ENCODE measurements at regions not wholly inside any gene's neighbourhood (a gene's known extent, or its start where the extent isn't known, plus 50 kb on each side); places are given as distances from the start of the nearest gene placed in this dataset.

DNA sequence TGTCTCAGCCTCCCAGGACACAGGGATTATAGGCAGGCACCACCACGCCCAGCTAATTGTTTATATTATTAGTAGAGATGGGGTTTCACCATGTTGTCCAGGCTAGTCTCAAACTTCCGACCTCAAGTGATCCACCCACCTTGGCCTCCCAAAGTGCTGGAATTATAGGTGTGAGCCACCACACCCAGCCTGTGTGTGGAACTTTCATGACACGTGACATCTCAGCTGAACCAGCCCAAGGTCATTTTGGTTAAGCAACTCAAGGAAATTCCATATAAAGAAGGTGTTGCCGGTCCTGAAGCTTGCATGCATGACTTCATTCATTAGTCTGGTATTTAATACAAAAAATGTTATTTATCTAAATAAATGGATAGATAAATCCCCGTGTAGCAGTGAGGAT, 145.5 kb downstream of the AXIN2 start:
- H3K9me3 ChIP-seq (ENCODE audit: control insufficient read depth, low read depth, low read length), result no peaks in the 10 kb centered on the region
- no peaks in the 10 kb centered on the region for H3K79me2 ChIP-seq (ENCODE audit: control insufficient read depth, insufficient read depth, low read length)
- no peak for DNase-seq (ENCODE audit: low read depth, low spot score)
- no peaks in the 10 kb centered on the region for H3K27me3 ChIP-seq (ENCODE audit: control insufficient read depth, extremely low read depth, insufficient read depth, low read length)
- no peaks in the 10 kb centered on the region for H3K9me1 ChIP-seq (ENCODE audit: control insufficient read depth, extremely low read depth, insufficient read depth, low read length)
- H3K9ac ChIP-seq (ENCODE audit: control insufficient read depth, extremely low read depth, insufficient read depth, low read length), result no peak overlapping the region
- H3K4me2 ChIP-seq (ENCODE audit: control insufficient read depth, extremely low read depth, insufficient read depth, low read depth, low read length), result no peak overlapping the region
- no peak overlapping the region for H3K27ac ChIP-seq (ENCODE audit: control insufficient read depth, insufficient read depth, low read length)
- TF ChIP-seq, protein P1, sequence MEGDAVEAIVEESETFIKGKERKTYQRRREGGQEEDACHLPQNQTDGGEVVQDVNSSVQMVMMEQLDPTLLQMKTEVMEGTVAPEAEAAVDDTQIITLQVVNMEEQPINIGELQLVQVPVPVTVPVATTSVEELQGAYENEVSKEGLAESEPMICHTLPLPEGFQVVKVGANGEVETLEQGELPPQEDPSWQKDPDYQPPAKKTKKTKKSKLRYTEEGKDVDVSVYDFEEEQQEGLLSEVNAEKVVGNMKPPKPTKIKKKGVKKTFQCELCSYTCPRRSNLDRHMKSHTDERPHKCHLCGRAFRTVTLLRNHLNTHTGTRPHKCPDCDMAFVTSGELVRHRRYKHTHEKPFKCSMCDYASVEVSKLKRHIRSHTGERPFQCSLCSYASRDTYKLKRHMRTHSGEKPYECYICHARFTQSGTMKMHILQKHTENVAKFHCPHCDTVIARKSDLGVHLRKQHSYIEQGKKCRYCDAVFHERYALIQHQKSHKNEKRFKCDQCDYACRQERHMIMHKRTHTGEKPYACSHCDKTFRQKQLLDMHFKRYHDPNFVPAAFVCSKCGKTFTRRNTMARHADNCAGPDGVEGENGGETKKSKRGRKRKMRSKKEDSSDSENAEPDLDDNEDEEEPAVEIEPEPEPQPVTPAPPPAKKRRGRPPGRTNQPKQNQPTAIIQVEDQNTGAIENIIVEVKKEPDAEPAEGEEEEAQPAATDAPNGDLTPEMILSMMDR (optimal IDR thresholded peaks at IDR 0.05 in 1 of 3, IDR thresholded peaks at IDR 0.05 in 1 of 3, conservative IDR thresholded peaks at IDR 0.05 in 1 of 3; ENCODE audit: extremely low read depth in 1 of 3, insufficient read depth in 2 of 3, low read length in 3 of 3), result no peak
- no peak for TF ChIP-seq EZH2 (IDR thresholded peaks at IDR 0.05; ENCODE audit: low read length)
- no peaks in the 10 kb centered on the region for H4K20me1 ChIP-seq (ENCODE audit: control insufficient read depth, extremely low read depth, insufficient read depth, low read length)
- FAIRE-seq, result no peak
- dilution Hi-C loops (cut with MboI; ENCODE audit: extremely low pct_ligation_motif_present, low sequenced_read_pairs), result no loop called here
- H3K4me3 ChIP-seq (ENCODE audit: control insufficient read depth in 2 of 3, extremely low read depth in 1 of 3, insufficient read depth in 2 of 3, low read depth in 1 of 3, low read length in 3 of 3), result no peak overlapping the region
- no peaks in the 10 kb centered on the region for H3K4me1 ChIP-seq (ENCODE audit: control insufficient read depth, extremely low read depth, insufficient read depth, low read length)
- no peak overlapping the region for H2AFZ ChIP-seq (ENCODE audit: control insufficient read depth, low read length)
- H3K36me3 ChIP-seq (ENCODE audit: control insufficient read depth in 2 of 2, extremely low read depth in 1 of 2, insufficient read depth in 2 of 2, low read length in 2 of 2), result no peaks in the 10 kb centered on the region

GRCh38 chr17:65413390-65413789, 148.1 kb downstream of the AXIN2 start:
- Histone ChIP-seq H3K27ac (ENCODE audit: control insufficient read depth, insufficient read depth, low read length) (no peak overlapping the region), H3K9ac (ENCODE audit: control insufficient read depth, extremely low read depth, insufficient read depth, low read length) (no peak overlapping the region), H3K4me3 (ENCODE audit: control insufficient read depth in 2 of 3, extremely low read depth in 1 of 3, insufficient read depth in 2 of 3, low read depth in 1 of 3, low read length in 3 of 3) (no peak overlapping the region), H3K36me3 (ENCODE audit: control insufficient read depth in 2 of 2, extremely low read depth in 1 of 2, insufficient read depth in 2 of 2, low read length in 2 of 2) (no peaks in the 10 kb centered on the region), H3K4me1 (ENCODE audit: control insufficient read depth, extremely low read depth, insufficient read depth, low read length) (no peaks in the 10 kb centered on the region), H3K9me3 (ENCODE audit: control insufficient read depth, low read depth, low read length) (no peaks in the 10 kb centered on the region), H3K4me2 (ENCODE audit: control insufficient read depth, extremely low read depth, insufficient read depth, low read depth, low read length) (no peak overlapping the region), H3K9me1 (ENCODE audit: control insufficient read depth, extremely low read depth, insufficient read depth, low read length) (no peaks in the 10 kb centered on the region), H2AFZ (ENCODE audit: control insufficient read depth, low read length) (no peak overlapping the region), H3K79me2 (ENCODE audit: control insufficient read depth, insufficient read depth, low read length) (no peaks in the 10 kb centered on the region), H3K27me3 (ENCODE audit: control insufficient read depth, extremely low read depth, insufficient read depth, low read length) (no peaks in the 10 kb centered on the region), H4K20me1 (ENCODE audit: control insufficient read depth, extremely low read depth, insufficient read depth, low read length) (no peaks in the 10 kb centered on the region)
- TF ChIP-seq, protein P1 (optimal IDR thresholded peaks at IDR 0.05 in 1 of 3, IDR thresholded peaks at IDR 0.05 in 1 of 3, conservative IDR thresholded peaks at IDR 0.05 in 1 of 3; ENCODE audit: extremely low read depth in 1 of 3, insufficient read depth in 2 of 3, low read length in 3 of 3), result no peak
- no peak for TF ChIP-seq EZH2 (IDR thresholded peaks at IDR 0.05; ENCODE audit: low read length)
- no peak for FAIRE-seq
- dilution Hi-C loops (cut with MboI; ENCODE audit: extremely low pct_ligation_motif_present, low sequenced_read_pairs), result no loop called here
- DNase-seq (ENCODE audit: low read depth, low spot score), result no peak
